Hepatocyte (in vitro differentiated cells): ENCODE measurements at regions not wholly inside any gene's neighbourhood (a gene's known extent, or its start where the extent isn't known, plus 50 kb on each side); places are given as distances from the start of the nearest gene placed in this dataset.

Experiments
- DNase-seq: peaks from one replicate; pipeline ENCODE4 v3.0.0-alpha.2; 2016; ENCODE audit warnings: low spot score
- H2AFZ ChIP-seq: fragments of 200-600 bp; sonication (generic); 2 replicates; pipeline ENCODE4 v1.6.0; 2016; ENCODE audit warnings: antibody characterized with exemption, mild to moderate bottlenecking
- H3K27ac ChIP-seq: fragments of 200-600 bp; sonication (generic); 2 replicates; pipeline ENCODE4 v1.5.1; 2016; ENCODE audit warnings: mild to moderate bottlenecking
- H3K27me3 ChIP-seq: fragments of 200-600 bp; sonication (generic); 2 replicates; pipeline ENCODE4 v1.6.1; 2016
- H3K36me3 ChIP-seq: fragments of 200-600 bp; sonication (generic); replicated peaks from 2 replicates; pipeline ENCODE4 v1.5.1; 2016; ENCODE audit warnings: low read depth; ENCODE audit not compliant: insufficient read depth
- H3K4me1 ChIP-seq: fragments of 200-600 bp; sonication (generic); 2 replicates; pipeline ENCODE4 v1.5.1; 2016; ENCODE audit warnings: mild to moderate bottlenecking, moderate library complexity; ENCODE audit not compliant: insufficient read depth
- H3K4me2 ChIP-seq: fragments of 200-600 bp; sonication (generic); 2 replicates; pipeline ENCODE4 v1.6.0; 2016
- H3K4me3 ChIP-seq: fragments of 200-600 bp; sonication (generic); 2 replicates; pipeline ENCODE4 v1.5.1; 2016; ENCODE audit warnings: mild to moderate bottlenecking
- H3K79me2 ChIP-seq: fragments of 200-600 bp; sonication (generic); 2 replicates; pipeline ENCODE4 v1.6.0; 2017; ENCODE audit warnings: mild to moderate bottlenecking
- H3K9me2 ChIP-seq: fragments of 200-600 bp; sonication (generic); replicated peaks from 2 replicates; pipeline ENCODE4 v1.6.0; 2017; ENCODE audit warnings: mild to moderate bottlenecking; ENCODE audit not compliant: insufficient read depth
- H3K9me3 ChIP-seq: fragments of 200-600 bp; sonication (generic); 2 replicates; pipeline ENCODE4 v1.5.1; 2016; ENCODE audit warnings: low read depth, mild to moderate bottlenecking
- H4K20me1 ChIP-seq: fragments of 200-600 bp; sonication (generic); 2 replicates; pipeline ENCODE4 v1.6.0; 2016; ENCODE audit warnings: mild to moderate bottlenecking; ENCODE audit not compliant: insufficient read depth, poor library complexity, severe bottlenecking
- EZH2 ChIP-seq: fragments of 200-600 bp; sonication (generic); IDR thresholded peaks from 2 replicates; pipeline ENCODE4 v1.6.1; 2016; ENCODE audit warnings: antibody characterized with exemption, mild to moderate bottlenecking, borderline replicate concordance
- EZH2phosphoT487 ChIP-seq: fragments of 200-600 bp; sonication (generic); IDR thresholded peaks from one replicate; pipeline ENCODE4 v1.6.1; 2018; ENCODE audit warnings: antibody characterized with exemption, mild to moderate bottlenecking, low read depth, moderate library complexity; ENCODE audit not compliant: unreplicated experiment, severe bottlenecking
- WGBS: methylation state at CpG from one replicate; pipeline ENCODE4 v1.1.6; 2016; ENCODE audit warnings: low lambda C conversion rate; ENCODE audit errors: missing lambda C conversion rate; 5-methylcytosine and 5-hydroxymethylcytosine counted together
- TF ChIP-seq, protein P1 (sequence below): fragments of 200-600 bp; sonication (generic); IDR thresholded peaks from 2 replicates; pipeline ENCODE4 v1.5.1; 2016; ENCODE audit warnings: antibody characterized with exemption, mild to moderate bottlenecking; ENCODE audit not compliant: poor library complexity

DNA sequence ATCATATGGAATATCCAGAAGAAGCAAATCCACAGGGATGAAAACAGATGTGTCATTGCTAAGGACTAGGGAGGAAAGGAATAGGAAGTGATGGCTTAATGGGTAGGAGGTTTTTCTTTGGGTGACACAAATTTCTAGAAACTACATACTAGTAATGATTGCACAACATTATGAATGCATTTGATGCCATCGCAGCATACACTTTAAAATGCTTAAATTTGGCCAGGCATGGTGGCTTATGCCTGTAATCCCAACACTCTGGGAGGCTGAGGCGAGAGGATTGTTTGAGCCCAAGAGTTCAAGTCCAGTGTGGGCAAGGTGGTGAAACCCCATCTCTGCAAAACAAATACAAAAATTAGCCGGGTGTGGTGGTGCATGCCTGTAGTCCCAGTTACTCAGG lies 1370.8 kb downstream of the AACS start:
- DNase-seq, result no peak
- no peaks in the 10 kb centered on the region for H3K4me1 ChIP-seq
- 92% methylated on average over 3 of the region's 3 CpGs for WGBS

DNA sequence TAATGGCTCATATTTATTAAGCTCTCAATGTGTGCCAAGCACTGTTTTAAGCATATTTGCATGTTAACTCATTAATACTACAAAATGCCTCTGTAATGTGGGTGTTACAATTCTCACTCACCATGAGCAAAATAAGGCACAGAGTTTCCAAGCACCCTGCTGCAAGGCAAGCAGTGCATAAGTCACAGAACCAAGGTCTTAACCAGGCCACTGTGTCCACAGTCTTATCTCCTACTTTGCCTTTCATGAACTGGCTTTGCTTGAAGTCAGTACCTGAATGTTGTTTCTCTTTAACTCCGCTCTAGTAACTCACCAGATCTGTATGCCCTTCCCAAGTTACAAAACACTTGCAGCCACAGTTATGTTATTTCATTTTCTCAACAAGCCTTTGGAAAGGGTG lies 1372.7 kb downstream of the AACS start:
- no peaks in the 10 kb centered on the region for H3K36me3 ChIP-seq
- no peaks in the 10 kb centered on the region for H3K79me2 ChIP-seq
- H3K4me2 ChIP-seq, result no peak overlapping the region
- no peak overlapping the region for H3K4me3 ChIP-seq
- WGBS, result 74% methylated on average over 1 of the region's 1 CpG
- DNase-seq, result no peak
- TF ChIP-seq EZH2phosphoT487 (no peak), EZH2 (no peak)
- TF ChIP-seq, protein P1, sequence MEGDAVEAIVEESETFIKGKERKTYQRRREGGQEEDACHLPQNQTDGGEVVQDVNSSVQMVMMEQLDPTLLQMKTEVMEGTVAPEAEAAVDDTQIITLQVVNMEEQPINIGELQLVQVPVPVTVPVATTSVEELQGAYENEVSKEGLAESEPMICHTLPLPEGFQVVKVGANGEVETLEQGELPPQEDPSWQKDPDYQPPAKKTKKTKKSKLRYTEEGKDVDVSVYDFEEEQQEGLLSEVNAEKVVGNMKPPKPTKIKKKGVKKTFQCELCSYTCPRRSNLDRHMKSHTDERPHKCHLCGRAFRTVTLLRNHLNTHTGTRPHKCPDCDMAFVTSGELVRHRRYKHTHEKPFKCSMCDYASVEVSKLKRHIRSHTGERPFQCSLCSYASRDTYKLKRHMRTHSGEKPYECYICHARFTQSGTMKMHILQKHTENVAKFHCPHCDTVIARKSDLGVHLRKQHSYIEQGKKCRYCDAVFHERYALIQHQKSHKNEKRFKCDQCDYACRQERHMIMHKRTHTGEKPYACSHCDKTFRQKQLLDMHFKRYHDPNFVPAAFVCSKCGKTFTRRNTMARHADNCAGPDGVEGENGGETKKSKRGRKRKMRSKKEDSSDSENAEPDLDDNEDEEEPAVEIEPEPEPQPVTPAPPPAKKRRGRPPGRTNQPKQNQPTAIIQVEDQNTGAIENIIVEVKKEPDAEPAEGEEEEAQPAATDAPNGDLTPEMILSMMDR, result no peak
- no peaks in the 10 kb centered on the region for H3K9me2 ChIP-seq
- H3K27ac ChIP-seq, result no peak overlapping the region
- no peaks in the 10 kb centered on the region for H3K9me3 ChIP-seq
- no peak overlapping the region for H2AFZ ChIP-seq
- no peaks in the 10 kb centered on the region for H3K27me3 ChIP-seq
- H4K20me1 ChIP-seq, result no peaks in the 10 kb centered on the region
- no peaks in the 10 kb centered on the region for H3K4me1 ChIP-seq

More for the DNA sequence above, 1370.8 kb downstream of the AACS start:
- H3K9me3 ChIP-seq, result no peaks in the 10 kb centered on the region
- no peaks in the 10 kb centered on the region for H3K27me3 ChIP-seq
- no peaks in the 10 kb centered on the region for H4K20me1 ChIP-seq
- H3K4me2 ChIP-seq, result no peak overlapping the region
- H3K4me3 ChIP-seq, result no peak overlapping the region
- TF ChIP-seq, protein P1, result no peak
- TF ChIP-seq EZH2 (no peak), EZH2phosphoT487 (no peak)
- H3K27ac ChIP-seq, result no peak overlapping the region
- H2AFZ ChIP-seq, result no peak overlapping the region
- H3K36me3 ChIP-seq, result no peaks in the 10 kb centered on the region
- no peaks in the 10 kb centered on the region for H3K9me2 ChIP-seq
- no peaks in the 10 kb centered on the region for H3K79me2 ChIP-seq

DNA sequence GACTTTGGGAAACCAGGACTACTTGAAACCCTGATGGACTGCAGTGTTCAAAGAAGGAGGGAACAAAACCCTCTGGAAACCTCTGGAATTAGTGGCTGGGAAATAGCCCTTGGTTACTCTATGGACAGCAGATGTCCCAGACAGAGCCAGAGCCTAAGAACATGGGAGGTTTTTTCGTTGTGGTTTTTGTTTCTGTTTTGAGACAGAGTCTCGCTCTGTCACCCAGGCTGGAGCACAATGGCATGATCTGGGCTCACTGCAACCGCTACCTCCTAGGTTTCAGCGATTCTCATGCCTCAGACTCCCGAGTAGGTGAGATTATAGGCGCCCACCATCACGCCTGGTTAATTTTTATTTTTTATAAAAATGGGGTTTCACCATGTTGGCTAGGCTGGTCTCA lies 1378.7 kb downstream of the AACS start:
- Histone ChIP-seq H3K27ac (no peak overlapping the region), H3K79me2 (no peaks in the 10 kb centered on the region), H3K4me1 (no peaks in the 10 kb centered on the region), H3K4me3 (no peak overlapping the region), H3K9me2 (no peaks in the 10 kb centered on the region), H3K27me3 (no peaks in the 10 kb centered on the region), H3K9me3 (no peaks in the 10 kb centered on the region), H2AFZ (no peak overlapping the region), H4K20me1 (no peaks in the 10 kb centered on the region), H3K4me2 (no peak overlapping the region), H3K36me3 (no peaks in the 10 kb centered on the region)
- DNase-seq, result no peak
- WGBS, result 93% methylated on average over 7 of the region's 7 CpGs
- TF ChIP-seq, protein P1, result no peak
- TF ChIP-seq EZH2phosphoT487 (no peak), EZH2 (no peak)

DNA sequence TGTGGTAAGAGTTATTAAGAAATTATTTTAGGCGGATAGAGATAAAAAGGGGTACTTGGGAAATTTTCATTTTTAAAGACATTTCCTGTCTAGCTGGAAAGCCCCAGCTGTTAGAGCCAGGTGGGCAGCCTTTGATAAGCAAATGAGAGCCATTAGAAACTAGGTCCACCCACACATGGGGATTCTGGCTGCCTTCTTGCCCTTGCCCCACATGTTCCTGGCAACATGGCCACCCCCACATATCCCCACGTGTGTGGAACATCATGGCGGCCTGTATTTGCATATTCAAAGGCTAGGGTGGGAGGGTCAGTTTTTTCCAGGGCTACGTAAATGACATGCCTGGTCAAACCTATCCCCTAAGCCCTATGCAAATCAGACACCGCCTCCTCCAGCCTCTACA lies 1382.1 kb downstream of the AACS start:
- TF ChIP-seq, protein P1, result no peak
- TF ChIP-seq EZH2phosphoT487 (no peak), EZH2 (no peak)

More for the DNA sequence above, 1382.1 kb downstream of the AACS start:
- Histone ChIP-seq H3K27me3 (no peaks in the 10 kb centered on the region), H3K9me2 (no peaks in the 10 kb centered on the region), H3K4me3 (no peak overlapping the region), H3K9me3 (no peaks in the 10 kb centered on the region), H3K79me2 (no peaks in the 10 kb centered on the region), H3K4me2 (no peak overlapping the region), H3K27ac (no peak overlapping the region), H2AFZ (no peak overlapping the region), H3K4me1 (no peaks in the 10 kb centered on the region), H3K36me3 (no peaks in the 10 kb centered on the region), H4K20me1 (no peaks in the 10 kb centered on the region)
- WGBS, result 90% methylated on average over 5 of the region's 5 CpGs
- no peak for DNase-seq
